LNCaP clone FGC (cell line): ENCODE measurements at regions not wholly inside any gene's neighbourhood (a gene's known extent, or its start where the extent isn't known, plus 50 kb on each side); places are given as distances from the start of the nearest gene placed in this dataset.
A peak's percentile ranks its signal among the peaks of the same experiment; 100 is the strongest.

Experiments used
- DNase-seq: peaks from one replicate; pipeline ENCODE4 v3.0.0-alpha.2; 2011; ENCODE audit warnings: low read depth
- H3K4me3 ChIP-seq: 2 replicates; pipeline ENCODE4 v1.5.1; 2011; ENCODE audit warnings: mild to moderate bottlenecking, low read depth, low read length, control low read depth
- CTCF ChIP-seq: IDR thresholded peaks from 2 replicates; pipeline ENCODE4 v1.5.1; 2012; ENCODE audit warnings: mild to moderate bottlenecking; ENCODE audit not compliant: control insufficient read depth, insufficient read depth; ENCODE audit errors: extremely low read depth

- DNase-seq, result no peak
- H3K4me3 ChIP-seq, result no peak overlapping the region
- no peak for TF ChIP-seq CTCF
Measured at GRCh38 chr3:68334367-68334986, 597.9 kb downstream of the TAFA4 start.

- no peak for DNase-seq
- no peak overlapping the region for H3K4me3 ChIP-seq
- TF ChIP-seq CTCF, result no peak
Measured at GRCh38 chr3:68328049-68328448, 604.3 kb downstream of the TAFA4 start.

GRCh38 chr3:68315964-68316363 is 616.4 kb downstream of the TAFA4 start:
- DNase-seq, result no peak
- H3K4me3 ChIP-seq, result no peak overlapping the region
- no peak for TF ChIP-seq CTCF

GRCh38 chr3:68315546-68315945 is 616.8 kb downstream of the TAFA4 start:
- no peak for TF ChIP-seq CTCF
- DNase-seq, result peak; percentile 78
- H3K4me3 ChIP-seq, result no peak overlapping the region

GRCh38 chr3:68306571-68306970 is 625.8 kb downstream of the TAFA4 start:
- TF ChIP-seq CTCF, result no peak
- peak; percentile 14 for DNase-seq
- H3K4me3 ChIP-seq, result no peak overlapping the region

GRCh38 chr3:68295457-68295856 is 636.9 kb downstream of the TAFA4 start:
- no peak for DNase-seq
- no peak overlapping the region for H3K4me3 ChIP-seq
- no peak for TF ChIP-seq CTCF

- no peak for DNase-seq
- no peak for TF ChIP-seq CTCF
- H3K4me3 ChIP-seq, result no peak overlapping the region
Measured at GRCh38 chr3:68290333-68290732, 635.9 kb upstream of the SUCLG2 start.
